Cerebellar nuclear complex (tissue), 1 donor: ENCODE measurements at regions not wholly inside any gene's neighbourhood (a gene's known extent, or its start where the extent isn't known, plus 50 kb on each side); places are given as distances from the start of the nearest gene placed in this dataset.

Experiments
- DNase-seq, 2 experiments: peaks; one replicate each; lab custom pipeline; 2025; lab: John Stamatoyannopoulos, UW

- DNase-seq: no peak
Measured at GRCh38 chr5:4387290-4387689, 752.8 kb upstream of the ADAMTS16 start.

- no peak for DNase-seq
Measured at GRCh38 chr5:4395752-4396151, 744.4 kb upstream of the ADAMTS16 start.

- DNase-seq: no peak
Measured at GRCh38 chr5:4405614-4406219, 734.4 kb upstream of the ADAMTS16 start.

GRCh38 chr5:4410151-4410550, 730.0 kb upstream of the ADAMTS16 start:
- no peak for DNase-seq

- no peak for DNase-seq
Measured at GRCh38 chr5:4411664-4412063, 728.5 kb upstream of the ADAMTS16 start.

GRCh38 chr5:4413996-4414395, 726.1 kb upstream of the ADAMTS16 start:
- DNase-seq: no peak

- no peak for DNase-seq
Measured at GRCh38 chr5:4418084-4418483, 722.0 kb upstream of the ADAMTS16 start.

- DNase-seq: no peak
Measured at GRCh38 chr5:4419281-4419680, 720.8 kb upstream of the ADAMTS16 start.

- no peak for DNase-seq
Measured at GRCh38 chr5:4420177-4420576, 720.0 kb upstream of the ADAMTS16 start.

- DNase-seq: no peak
Measured at GRCh38 chr5:4420681-4421080, 719.4 kb upstream of the ADAMTS16 start.

- no peak for DNase-seq
Measured at GRCh38 chr5:4422247-4422646, 717.9 kb upstream of the ADAMTS16 start.

GRCh38 chr5:4424895-4425294, 715.2 kb upstream of the ADAMTS16 start:
- no peak for DNase-seq

- no peak for DNase-seq
Measured at GRCh38 chr5:4440536-4440935, 699.6 kb upstream of the ADAMTS16 start.

GRCh38 chr5:4442221-4442620, 697.9 kb upstream of the ADAMTS16 start:
- DNase-seq: no peak

GRCh38 chr5:4447657-4448056, 692.5 kb upstream of the ADAMTS16 start:
- no peak for DNase-seq

GRCh38 chr5:4453655-4454054, 686.5 kb upstream of the ADAMTS16 start:
- no peak for DNase-seq

GRCh38 chr5:4479426-4479825, 660.7 kb upstream of the ADAMTS16 start:
- DNase-seq: no peak

- no peak for DNase-seq
Measured at GRCh38 chr5:4480528-4481349, 659.4 kb upstream of the ADAMTS16 start.

GRCh38 chr5:4487581-4487980, 652.5 kb upstream of the ADAMTS16 start:
- DNase-seq: no peak

- DNase-seq: no peak
Measured at GRCh38 chr5:4511996-4512656, 628.0 kb upstream of the ADAMTS16 start.

GRCh38 chr5:4513381-4513780, 626.7 kb upstream of the ADAMTS16 start:
- no peak for DNase-seq

- no peak for DNase-seq
Measured at GRCh38 chr5:4514067-4514648, 626.0 kb upstream of the ADAMTS16 start.
